NCI-H774 (cell line): ENCODE measurements at regions not wholly inside any gene's neighbourhood (a gene's known extent, or its start where the extent isn't known, plus 50 kb on each side); places are given as distances from the start of the nearest gene placed in this dataset.
A peak's percentile ranks its signal among the peaks of the same experiment; 100 is the strongest.
"Not testable (repeated sequence)": the region's sequence is repeated elsewhere in the genome, so short reads cannot be mapped to it uniquely, and the experiment has no call there.

Source experiments
- DNase-seq: peaks from one replicate; lab custom pipeline; 2025; lab: John Stamatoyannopoulos, UW

GRCh38 chr12:38016602-38017001, 300.0 kb upstream of the ALG10B start:
- no peak for DNase-seq

GRCh38 chr12:38025916-38026315, 290.7 kb upstream of the ALG10B start:
- DNase-seq, result no peak

GRCh38 chr12:38053113-38053512, 263.5 kb upstream of the ALG10B start:
- DNase-seq, result no peak

- peak; percentile 23 for DNase-seq
Observed at GRCh38 chr12:38053655-38054464, 262.7 kb upstream of the ALG10B start.

GRCh38 chr12:38056701-38057689, 259.6 kb upstream of the ALG10B start:
- no peak for DNase-seq

GRCh38 chr12:38099686-38100085, 216.9 kb upstream of the ALG10B start:
- DNase-seq, result no peak

GRCh38 chr12:38101753-38102152, 214.8 kb upstream of the ALG10B start:
- no peak for DNase-seq

GRCh38 chr12:38102197-38102596, 214.4 kb upstream of the ALG10B start:
- DNase-seq, result no peak

GRCh38 chr12:38110026-38110699, 206.4 kb upstream of the ALG10B start:
- DNase-seq, result no peak

- no peak for DNase-seq
Observed at GRCh38 chr12:38113991-38114390, 202.6 kb upstream of the ALG10B start.

- DNase-seq, result no peak
Observed at GRCh38 chr12:38116968-38117367, 199.6 kb upstream of the ALG10B start.

GRCh38 chr12:38118632-38119031, 197.9 kb upstream of the ALG10B start:
- no peak for DNase-seq

- DNase-seq, result no peak
Observed at GRCh38 chr12:38120438-38120837, 196.1 kb upstream of the ALG10B start.

GRCh38 chr12:38123028-38123427, 193.5 kb upstream of the ALG10B start:
- not testable (repeated sequence) for DNase-seq

- DNase-seq, result no peak
Observed at GRCh38 chr12:38123566-38124246, 192.9 kb upstream of the ALG10B start.

- DNase-seq, result no peak
Observed at GRCh38 chr12:38124247-38125012, 192.1 kb upstream of the ALG10B start.

- no peak for DNase-seq
Observed at GRCh38 chr12:38132139-38132538, 184.4 kb upstream of the ALG10B start.

GRCh38 chr12:38137287-38137686, 179.3 kb upstream of the ALG10B start:
- no peak for DNase-seq

- no peak for DNase-seq
Observed at GRCh38 chr12:38137716-38138115, 178.9 kb upstream of the ALG10B start.

- peak; percentile 58 for DNase-seq
Observed at GRCh38 chr12:38138225-38139221, 178.1 kb upstream of the ALG10B start.
